ENCODE measurements at regions not wholly inside any gene's neighbourhood (a gene's known extent, or its start where the extent isn't known, plus 50 kb on each side); places are given as distances from the start of the nearest gene placed in this dataset.

GRCh38 chr2:88870267-88870839, 178.9 kb downstream of the RPIA start:
- TF ChIP-seq, protein P1, sequence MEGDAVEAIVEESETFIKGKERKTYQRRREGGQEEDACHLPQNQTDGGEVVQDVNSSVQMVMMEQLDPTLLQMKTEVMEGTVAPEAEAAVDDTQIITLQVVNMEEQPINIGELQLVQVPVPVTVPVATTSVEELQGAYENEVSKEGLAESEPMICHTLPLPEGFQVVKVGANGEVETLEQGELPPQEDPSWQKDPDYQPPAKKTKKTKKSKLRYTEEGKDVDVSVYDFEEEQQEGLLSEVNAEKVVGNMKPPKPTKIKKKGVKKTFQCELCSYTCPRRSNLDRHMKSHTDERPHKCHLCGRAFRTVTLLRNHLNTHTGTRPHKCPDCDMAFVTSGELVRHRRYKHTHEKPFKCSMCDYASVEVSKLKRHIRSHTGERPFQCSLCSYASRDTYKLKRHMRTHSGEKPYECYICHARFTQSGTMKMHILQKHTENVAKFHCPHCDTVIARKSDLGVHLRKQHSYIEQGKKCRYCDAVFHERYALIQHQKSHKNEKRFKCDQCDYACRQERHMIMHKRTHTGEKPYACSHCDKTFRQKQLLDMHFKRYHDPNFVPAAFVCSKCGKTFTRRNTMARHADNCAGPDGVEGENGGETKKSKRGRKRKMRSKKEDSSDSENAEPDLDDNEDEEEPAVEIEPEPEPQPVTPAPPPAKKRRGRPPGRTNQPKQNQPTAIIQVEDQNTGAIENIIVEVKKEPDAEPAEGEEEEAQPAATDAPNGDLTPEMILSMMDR (IDR thresholded peaks at IDR 0.05) = no peak
- no peak for TF ChIP-seq POLR2A (IDR thresholded peaks at IDR 0.05)
- Histone ChIP-seq H3K9me3 (no peaks in the 10 kb centered on the region), H3K36me3 (no peaks in the 10 kb centered on the region), H3K27ac (no peak overlapping the region), H3K27me3 (peaks cover 0 to 8% of the 10 kb centered on the region in 2 donors), H3K4me3 (no peak overlapping the region), H3K4me1 (no peaks in the 10 kb centered on the region)
- intact Hi-C loops (cut with DNase I; ENCODE audit: low total_unique reads) = no loop called here
- DNase-seq = no peak

GRCh38 chr2:88871336-88871735, 179.9 kb downstream of the RPIA start:
- Histone ChIP-seq H3K27ac (no peak overlapping the region), H3K4me3 (no peak overlapping the region), H3K27me3 (peaks cover 0 to 8% of the 10 kb centered on the region in 2 donors), H3K4me1 (no peaks in the 10 kb centered on the region), H3K9me3 (no peaks in the 10 kb centered on the region), H3K36me3 (no peaks in the 10 kb centered on the region)
- intact Hi-C loops (cut with DNase I; ENCODE audit: low total_unique reads) = no loop called here
- TF ChIP-seq, protein P1 (IDR thresholded peaks at IDR 0.05) = no peak
- DNase-seq = no peak

DNA sequence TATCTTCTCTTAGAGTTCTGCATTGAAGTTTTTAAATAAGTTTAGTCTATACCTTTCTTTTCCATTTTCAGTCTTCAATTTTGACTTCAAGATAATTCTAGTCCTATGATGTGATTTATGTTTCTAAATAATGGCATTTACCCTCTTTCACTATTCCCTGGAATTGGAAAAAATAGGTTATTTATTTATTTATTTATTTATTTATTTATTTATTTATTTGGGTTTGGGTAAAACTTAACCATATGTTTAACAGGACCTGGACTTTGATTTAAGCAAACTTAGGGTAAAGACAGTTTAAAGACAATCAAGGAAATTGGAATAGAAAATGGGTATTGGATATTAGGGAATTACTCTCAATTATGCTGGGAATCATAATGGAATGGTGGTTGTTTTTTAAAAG, 182.1 kb downstream of the RPIA start:
- Histone ChIP-seq H3K4me1 (no peaks in the 10 kb centered on the region), H3K9me3 (no peaks in the 10 kb centered on the region), H3K36me3 (no peaks in the 10 kb centered on the region), H3K4me3 (no peak overlapping the region), H3K27ac (no peak overlapping the region), H3K27me3 (peaks cover 0 to 8% of the 10 kb centered on the region in 2 donors)
- intact Hi-C loops (cut with DNase I; ENCODE audit: low total_unique reads) = no loop called here
- no peak for TF ChIP-seq POLR2A (IDR thresholded peaks at IDR 0.05)
- TF ChIP-seq, protein P1 (IDR thresholded peaks at IDR 0.05) = no peak
- DNase-seq = no peak

- Histone ChIP-seq H3K27ac (no peak overlapping the region), H3K27me3 (peaks cover 0 to 8% of the 10 kb centered on the region in 2 donors), H3K4me3 (no peak overlapping the region), H3K4me1 (no peaks in the 10 kb centered on the region), H3K36me3 (no peaks in the 10 kb centered on the region), H3K9me3 (no peaks in the 10 kb centered on the region)
- intact Hi-C loops (cut with DNase I; ENCODE audit: low total_unique reads) = no loop called here
- TF ChIP-seq, protein P1 (IDR thresholded peaks at IDR 0.05) = peak; percentile 44 to 70 (median 59)
- TF ChIP-seq POLR2A (IDR thresholded peaks at IDR 0.05) = no peak
- no peak for DNase-seq
Measured at GRCh38 chr2:88874063-88874657, 182.7 kb downstream of the RPIA start.

GRCh38 chr2:88875736-88876135, 184.3 kb downstream of the RPIA start:
- no peaks in the 10 kb centered on the region for H3K9me3 ChIP-seq
- DNase-seq = no peak
- H3K27me3 ChIP-seq = peaks cover 0 to 8% of the 10 kb centered on the region in 2 donors
- H3K36me3 ChIP-seq = no peaks in the 10 kb centered on the region
- no peak overlapping the region for H3K4me3 ChIP-seq
- H3K27ac ChIP-seq = no peak overlapping the region
- intact Hi-C loops (cut with DNase I; ENCODE audit: low total_unique reads) = no loop called here
- TF ChIP-seq, protein P1 (IDR thresholded peaks at IDR 0.05) = no peak
- TF ChIP-seq POLR2A (IDR thresholded peaks at IDR 0.05) = no peak
- H3K4me1 ChIP-seq = no peaks in the 10 kb centered on the region
